Duodenal mucosa (tissue), 2 donors: ENCODE measurements at regions not wholly inside any gene's neighbourhood (a gene's known extent, or its start where the extent isn't known, plus 50 kb on each side); places are given as distances from the start of the nearest gene placed in this dataset.

Experiments used
- H3K27ac ChIP-seq: one replicate; pipeline ENCODE4 v1.7.0; 2013; ENCODE audit warnings: low read depth, low read length
- H3K27me3 ChIP-seq, 2 donors: one replicate each; pipeline ENCODE4 v1.7.0; 2013; ENCODE audit warnings: low read length in 2 of 2, control low read depth in 1 of 2; ENCODE audit not compliant: insufficient read depth in 2 of 2, control insufficient read depth in 1 of 2
- H3K36me3 ChIP-seq, 2 donors: one replicate each; pipeline ENCODE4 v1.7.0; 2013; ENCODE audit warnings: low read length in 2 of 2, control low read depth in 1 of 2; ENCODE audit not compliant: insufficient read depth in 2 of 2, control insufficient read depth in 1 of 2
- H3K4me1 ChIP-seq, 2 donors: one replicate each; pipeline ENCODE4 v1.7.0; 2013; ENCODE audit warnings: low read length in 2 of 2, control low read depth in 1 of 2; ENCODE audit not compliant: insufficient read depth in 2 of 2, control insufficient read depth in 1 of 2
- H3K4me3 ChIP-seq, 2 donors: one replicate each; pipeline ENCODE4 v1.7.0; 2013; ENCODE audit warnings: low read length in 2 of 2, low read depth in 1 of 2
- H3K9ac ChIP-seq, 2 donors: one replicate each; pipeline ENCODE4 v1.7.0; 2013; ENCODE audit warnings: low read length in 2 of 2, low read depth in 1 of 2
- H3K9me3 ChIP-seq, 2 donors: one replicate each; pipeline ENCODE4 v1.7.0; 2013; ENCODE audit warnings: low read length in 2 of 2, control low read depth in 1 of 2; ENCODE audit not compliant: control insufficient read depth in 1 of 2

- Histone ChIP-seq H3K9ac (no peak overlapping the region), H3K36me3 (no peaks in the 10 kb centered on the region), H3K9me3 (no peaks in the 10 kb centered on the region), H3K4me1 (no peaks in the 10 kb centered on the region), H3K4me3 (no peak overlapping the region), H3K27ac (no peak overlapping the region), H3K27me3 (peaks cover 0 to 6% of the 10 kb centered on the region in 2 donors)
Observed at GRCh38 chr16:73268366-73268993, 220.6 kb upstream of the ZFHX3 start.

- peaks cover 0 to 6% of the 10 kb centered on the region in 2 donors for H3K27me3 ChIP-seq
- H3K27ac ChIP-seq, result no peak overlapping the region
- H3K9ac ChIP-seq, result no peak overlapping the region
- H3K4me1 ChIP-seq, result no peaks in the 10 kb centered on the region
- H3K9me3 ChIP-seq, result no peaks in the 10 kb centered on the region
- H3K36me3 ChIP-seq, result no peaks in the 10 kb centered on the region
- H3K4me3 ChIP-seq, result no peak overlapping the region
Observed at GRCh38 chr16:73265935-73266334, 218.0 kb upstream of the ZFHX3 start.

GRCh38 chr16:73265124-73265837 lies 217.4 kb upstream of the ZFHX3 start:
- peaks cover 0 to 6% of the 10 kb centered on the region in 2 donors for H3K27me3 ChIP-seq
- H3K36me3 ChIP-seq, result no peaks in the 10 kb centered on the region
- H3K27ac ChIP-seq, result no peak overlapping the region
- H3K9ac ChIP-seq, result no peak overlapping the region
- no peaks in the 10 kb centered on the region for H3K4me1 ChIP-seq
- H3K4me3 ChIP-seq, result no peak overlapping the region
- no peaks in the 10 kb centered on the region for H3K9me3 ChIP-seq

GRCh38 chr16:73262931-73263330 lies 215.0 kb upstream of the ZFHX3 start:
- Histone ChIP-seq H3K27ac (no peak overlapping the region), H3K4me1 (no peaks in the 10 kb centered on the region), H3K9ac (no peak overlapping the region), H3K4me3 (no peak overlapping the region), H3K27me3 (no peaks in the 10 kb centered on the region), H3K9me3 (no peaks in the 10 kb centered on the region), H3K36me3 (no peaks in the 10 kb centered on the region)

- Histone ChIP-seq H3K4me1 (peaks cover 5 to 6% of the 10 kb centered on the region in 2 donors), H3K9me3 (no peaks in the 10 kb centered on the region), H3K27ac (no peak overlapping the region), H3K27me3 (no peaks in the 10 kb centered on the region), H3K36me3 (no peaks in the 10 kb centered on the region), H3K9ac (no peak overlapping the region), H3K4me3 (no peak overlapping the region)
Observed at GRCh38 chr16:73255031-73255430, 207.1 kb upstream of the ZFHX3 start.

- no peak overlapping the region for H3K4me3 ChIP-seq
- H3K27ac ChIP-seq, result no peak overlapping the region
- H3K36me3 ChIP-seq, result no peaks in the 10 kb centered on the region
- H3K9ac ChIP-seq, result no peak overlapping the region
- H3K9me3 ChIP-seq, result no peaks in the 10 kb centered on the region
- peaks cover 5 to 6% of the 10 kb centered on the region in 2 donors for H3K4me1 ChIP-seq
- no peaks in the 10 kb centered on the region for H3K27me3 ChIP-seq
Observed at GRCh38 chr16:73253922-73254480, 206.1 kb upstream of the ZFHX3 start.

- Histone ChIP-seq H3K27ac (no peak overlapping the region), H3K4me3 (no peak overlapping the region), H3K27me3 (no peaks in the 10 kb centered on the region), H3K4me1 (peaks cover 5 to 6% of the 10 kb centered on the region in 2 donors), H3K36me3 (no peaks in the 10 kb centered on the region), H3K9me3 (no peaks in the 10 kb centered on the region), H3K9ac (no peak overlapping the region)
Observed at GRCh38 chr16:73252446-73252845, 204.5 kb upstream of the ZFHX3 start.

- H3K4me3 ChIP-seq, result no peak overlapping the region
- no peak overlapping the region for H3K27ac ChIP-seq
- no peak overlapping the region for H3K9ac ChIP-seq
- H3K36me3 ChIP-seq, result no peaks in the 10 kb centered on the region
- no peaks in the 10 kb centered on the region for H3K27me3 ChIP-seq
- H3K9me3 ChIP-seq, result no peaks in the 10 kb centered on the region
- H3K4me1 ChIP-seq, result peaks cover 5 to 6% of the 10 kb centered on the region in 2 donors
Observed at GRCh38 chr16:73251608-73252007, 203.7 kb upstream of the ZFHX3 start.

- H3K4me1 ChIP-seq, result no peaks in the 10 kb centered on the region
- no peaks in the 10 kb centered on the region for H3K27me3 ChIP-seq
- H3K4me3 ChIP-seq, result no peak overlapping the region
- no peak overlapping the region for H3K27ac ChIP-seq
- no peak overlapping the region for H3K9ac ChIP-seq
- H3K9me3 ChIP-seq, result no peaks in the 10 kb centered on the region
- no peaks in the 10 kb centered on the region for H3K36me3 ChIP-seq
Observed at GRCh38 chr16:73248316-73248715, 200.4 kb upstream of the ZFHX3 start.

- Histone ChIP-seq H3K36me3 (no peaks in the 10 kb centered on the region), H3K27ac (no peak overlapping the region), H3K9me3 (no peaks in the 10 kb centered on the region), H3K4me1 (no peaks in the 10 kb centered on the region), H3K9ac (no peak overlapping the region), H3K4me3 (no peak overlapping the region), H3K27me3 (no peaks in the 10 kb centered on the region)
Observed at GRCh38 chr16:73240920-73241319, 193.0 kb upstream of the ZFHX3 start.
